H1 (cell line): ENCODE measurements at regions not wholly inside any gene's neighbourhood (a gene's known extent, or its start where the extent isn't known, plus 50 kb on each side); places are given as distances from the start of the nearest gene placed in this dataset.

Experiments used
- ATF3 ChIP-seq: IDR thresholded peaks from 2 replicates; pipeline ENCODE4 v1.6.1; 2011; ENCODE audit warnings: low read depth, mild to moderate bottlenecking, low read length; ENCODE audit not compliant: insufficient read depth
- BACH1 ChIP-seq: IDR thresholded peaks from 2 replicates; pipeline ENCODE4 v1.6.1; 2012; ENCODE audit warnings: low read length, improper control_type of control experiment
- HDAC2 ChIP-seq, 2 experiments: fragments of 300-600 bp in 1 of 2; sonication (generic) in 1 of 2; IDR thresholded peaks; 2 replicates each; pipeline ENCODE4 v1.6.1; 2011 to 2012; ENCODE audit warnings: low read depth in 2 of 2, low read length in 2 of 2, mild to moderate bottlenecking in 2 of 2, moderate library complexity in 2 of 2, borderline replicate concordance in 1 of 2, inconsistent platforms in 1 of 2
- KDM4A ChIP-seq: IDR thresholded peaks from one replicate; pipeline ENCODE4 v1.7.1; 2012; ENCODE audit warnings: low read depth, mild to moderate bottlenecking, moderate library complexity, low read length, inconsistent platforms; ENCODE audit not compliant: severe bottlenecking
- MAFK ChIP-seq: IDR thresholded peaks from 2 replicates; pipeline ENCODE4 v1.6.1; 2012; ENCODE audit warnings: low read depth, mild to moderate bottlenecking, improper control_type of control experiment, low read length
- SIX5 ChIP-seq: IDR thresholded peaks from 2 replicates; pipeline ENCODE4 v1.6.1; 2011; ENCODE audit warnings: mild to moderate bottlenecking, low read depth, low read length
- SP1 ChIP-seq: IDR thresholded peaks from 2 replicates; pipeline ENCODE4 v1.6.1; 2011; ENCODE audit warnings: low read depth, low read length
- SUZ12 ChIP-seq: fragments of 200-600 bp; sonication (generic); IDR thresholded peaks from 2 replicates; pipeline ENCODE4 v1.6.1; 2012; ENCODE audit warnings: mild to moderate bottlenecking, inconsistent platforms, low read length, moderate library complexity, mixed read lengths

GRCh38 chr17:69779378-69780214 lies 295.4 kb upstream of the KCNJ16 start (continued):
- TF ChIP-seq SUZ12, result no peak
- no peak for TF ChIP-seq SIX5
- no peak for TF ChIP-seq KDM4A
- no peak for TF ChIP-seq BACH1
- TF ChIP-seq HDAC2 (IDR thresholded peaks at IDR 0.05; ENCODE audit: borderline replicate concordance in 1 of 2, low read depth in 2 of 2, low read length in 2 of 2), result no peak
- TF ChIP-seq SP1, result no peak
- no peak for TF ChIP-seq MAFK
- no peak for TF ChIP-seq ATF3
